ENCODE measurements at regions not wholly inside any gene's neighbourhood (a gene's known extent, or its start where the extent isn't known, plus 50 kb on each side); places are given as distances from the start of the nearest gene placed in this dataset.
A peak's percentile ranks its signal among the peaks of the same experiment; 100 is the strongest.

GRCh38 chr6:14187406-14187805 is 69.8 kb downstream of the CD83 start:
- DNase-seq = no peak

GRCh38 chr6:14189074-14189473 is 71.5 kb downstream of the CD83 start:
- no peak for DNase-seq

- DNase-seq = no peak
Measured at GRCh38 chr6:14190191-14190928, 72.8 kb downstream of the CD83 start.

- DNase-seq = no peak
Measured at GRCh38 chr6:14190929-14191224, 73.3 kb downstream of the CD83 start.

- no peak for DNase-seq
Measured at GRCh38 chr6:14191761-14192160, 74.2 kb downstream of the CD83 start.

GRCh38 chr6:14192216-14192788 is 74.7 kb downstream of the CD83 start:
- DNase-seq = no peak

- no peak for DNase-seq
Measured at GRCh38 chr6:14193524-14193923, 76.0 kb downstream of the CD83 start.

- no peak for DNase-seq
Measured at GRCh38 chr6:14194483-14194882, 76.9 kb downstream of the CD83 start.

- no peak for DNase-seq
Measured at GRCh38 chr6:14194976-14195375, 77.4 kb downstream of the CD83 start.

- no peak for DNase-seq
Measured at GRCh38 chr6:14196026-14196425, 78.5 kb downstream of the CD83 start.

- no peak for DNase-seq
Measured at GRCh38 chr6:14197118-14197517, 79.5 kb downstream of the CD83 start.

- no peak for DNase-seq
Measured at GRCh38 chr6:14200047-14200446, 82.5 kb downstream of the CD83 start.

- DNase-seq = no peak
Measured at GRCh38 chr6:14202947-14203346, 85.4 kb downstream of the CD83 start.

- no peak for DNase-seq
Measured at GRCh38 chr6:14206391-14206790, 88.8 kb downstream of the CD83 start.

- no peak for DNase-seq
Measured at GRCh38 chr6:14207448-14207847, 89.9 kb downstream of the CD83 start.

- no peak for DNase-seq
Measured at GRCh38 chr6:14209000-14209399, 91.4 kb downstream of the CD83 start.

- no peak for DNase-seq
Measured at GRCh38 chr6:14210077-14210476, 92.5 kb downstream of the CD83 start.

- DNase-seq = peak; percentile 93
Measured at GRCh38 chr6:14210663-14211561, 93.3 kb downstream of the CD83 start.

GRCh38 chr6:14211562-14211942 is 94.0 kb downstream of the CD83 start:
- DNase-seq = peak; percentile 75

GRCh38 chr6:14212020-14212419 is 94.4 kb downstream of the CD83 start:
- DNase-seq = no peak

- no peak for DNase-seq
Measured at GRCh38 chr6:14212632-14213031, 95.1 kb downstream of the CD83 start.

- no peak for DNase-seq
Measured at GRCh38 chr6:14216946-14217684, 99.5 kb downstream of the CD83 start.

Data from KG1 (cell line).